IPS DF 6.9 (cell line): ENCODE measurements at regions not wholly inside any gene's neighbourhood (a gene's known extent, or its start where the extent isn't known, plus 50 kb on each side); places are given as distances from the start of the nearest gene placed in this dataset.
"Not testable (repeated sequence)": the region's sequence is repeated elsewhere in the genome, so short reads cannot be mapped to it uniquely, and the experiment has no call there.

Experiments used
- DNase-seq: peaks from one replicate; pipeline ENCODE4 v3.0.0-alpha.2; 2013; ENCODE audit warnings: low read depth, low spot score
- H3K27ac ChIP-seq: one replicate; pipeline ENCODE4 v1.5.1; 2013; ENCODE audit warnings: low read length, control low read depth
- H3K27me3 ChIP-seq: 2 replicates; pipeline ENCODE4 v1.6.1; 2013; ENCODE audit warnings: mild to moderate bottlenecking, low read length; ENCODE audit not compliant: control insufficient read depth, insufficient read depth
- H3K36me3 ChIP-seq: 2 replicates; pipeline ENCODE4 v1.6.1; 2013; ENCODE audit warnings: low read length; ENCODE audit not compliant: control insufficient read depth, insufficient read depth
- H3K4me1 ChIP-seq: 2 replicates; pipeline ENCODE4 v1.6.1; 2013; ENCODE audit warnings: low read length; ENCODE audit not compliant: control insufficient read depth, insufficient read depth
- H3K4me3 ChIP-seq: 2 replicates; pipeline ENCODE4 v1.5.1; 2013; ENCODE audit warnings: mild to moderate bottlenecking, low read length
- H3K9me3 ChIP-seq: 2 replicates; pipeline ENCODE4 v1.6.1; 2013; ENCODE audit warnings: low read length, inconsistent platforms; ENCODE audit not compliant: control insufficient read depth, insufficient read depth
- WGBS: extraction: QIAGEN DNeasy Blood & Tissue Kit; methylation state at CpG from one replicate; pipeline ENCODE4 v1.1.7; 2013; ENCODE audit warnings: mixed read lengths, missing lambda C conversion rate; ENCODE audit not compliant: insufficient read length, insufficient coverage; 5-methylcytosine and 5-hydroxymethylcytosine counted together

GRCh38 chr11:26929806-26930517 is 64.0 kb upstream of the FIBIN start:
- no CpG with 5 or more reads among the region's 3 CpGs for whole genome bisulfite sequencing
- H3K9me3 ChIP-seq = no peaks in the 10 kb centered on the region
- DNase-seq = no peak

GRCh38 chr11:26930518-26931247 is 63.2 kb upstream of the FIBIN start:
- Histone ChIP-seq H3K4me1 (no peaks in the 10 kb centered on the region), H3K4me3 (no peak overlapping the region), H3K36me3 (no peaks in the 10 kb centered on the region), H3K27me3 (no peaks in the 10 kb centered on the region), H3K9me3 (no peaks in the 10 kb centered on the region), H3K27ac (no peak overlapping the region)
- no CpG with 5 or more reads among the region's 1 CpG for WGBS
- no peak for DNase-seq

More at GRCh38 chr11:26929806-26930517, 64.0 kb upstream of the FIBIN start:
- no peak overlapping the region for H3K27ac ChIP-seq
- no peak overlapping the region for H3K4me3 ChIP-seq
- H3K4me1 ChIP-seq = no peaks in the 10 kb centered on the region
- no peaks in the 10 kb centered on the region for H3K27me3 ChIP-seq
- no peaks in the 10 kb centered on the region for H3K36me3 ChIP-seq

- WGBS = no CpG with 5 or more reads among the region's 1 CpG
- H3K27ac ChIP-seq = no peak overlapping the region
- no peaks in the 10 kb centered on the region for H3K9me3 ChIP-seq
- DNase-seq = no peak
- H3K36me3 ChIP-seq = no peaks in the 10 kb centered on the region
- H3K4me3 ChIP-seq = no peak overlapping the region
- no peaks in the 10 kb centered on the region for H3K4me1 ChIP-seq
- H3K27me3 ChIP-seq = no peaks in the 10 kb centered on the region
Measured at GRCh38 chr11:26931248-26931631, 62.7 kb upstream of the FIBIN start.

- H3K4me1 ChIP-seq = no peaks in the 10 kb centered on the region
- H3K27me3 ChIP-seq = no peaks in the 10 kb centered on the region
- no peak overlapping the region for H3K4me3 ChIP-seq
- H3K36me3 ChIP-seq = no peaks in the 10 kb centered on the region
- H3K9me3 ChIP-seq = no peaks in the 10 kb centered on the region
- no peak for DNase-seq
- H3K27ac ChIP-seq = no peak overlapping the region
Measured at GRCh38 chr11:26931881-26932280, 62.0 kb upstream of the FIBIN start.

- no peak for DNase-seq
- Histone ChIP-seq H3K9me3 (no peaks in the 10 kb centered on the region), H3K27me3 (no peaks in the 10 kb centered on the region), H3K4me3 (no peak overlapping the region), H3K4me1 (no peaks in the 10 kb centered on the region), H3K27ac (no peak overlapping the region), H3K36me3 (no peaks in the 10 kb centered on the region)
- whole genome bisulfite sequencing = no CpG with 5 or more reads among the region's 3 CpGs
Measured at GRCh38 chr11:26936109-26936508, 57.8 kb upstream of the FIBIN start.

GRCh38 chr11:26937386-26937785 is 56.5 kb upstream of the FIBIN start:
- DNase-seq = no peak
- H3K9me3 ChIP-seq = no peaks in the 10 kb centered on the region
- H3K27ac ChIP-seq = no peak overlapping the region
- H3K36me3 ChIP-seq = no peaks in the 10 kb centered on the region
- H3K4me1 ChIP-seq = no peaks in the 10 kb centered on the region
- H3K27me3 ChIP-seq = no peaks in the 10 kb centered on the region
- no peak overlapping the region for H3K4me3 ChIP-seq

GRCh38 chr11:26940501-26940900 is 53.4 kb upstream of the FIBIN start:
- not testable (repeated sequence) for H3K27ac ChIP-seq, H3K4me3 ChIP-seq, H3K27me3 ChIP-seq, H3K9me3 ChIP-seq, H3K36me3 ChIP-seq, DNase-seq, H3K4me1 ChIP-seq
- no CpG with 5 or more reads among the region's 2 CpGs for WGBS

GRCh38 chr11:26942356-26942755 is 51.6 kb upstream of the FIBIN start:
- Histone ChIP-seq H3K27me3 (no peaks in the 10 kb centered on the region), H3K9me3 (no peaks in the 10 kb centered on the region), H3K36me3 (no peaks in the 10 kb centered on the region), H3K4me1 (no peaks in the 10 kb centered on the region), H3K27ac (no peak overlapping the region), H3K4me3 (no peak overlapping the region)
- DNase-seq = no peak
- no CpG with 5 or more reads among the region's 3 CpGs for WGBS

- Histone ChIP-seq H3K4me3 (no peak overlapping the region), H3K36me3 (no peaks in the 10 kb centered on the region), H3K9me3 (no peaks in the 10 kb centered on the region), H3K27ac (no peak overlapping the region), H3K4me1 (no peaks in the 10 kb centered on the region), H3K27me3 (no peaks in the 10 kb centered on the region)
- DNase-seq = no peak
- no CpG with 5 or more reads among the region's 3 CpGs for WGBS
Measured at GRCh38 chr11:26943636-26944035, 50.3 kb upstream of the FIBIN start.
